ENCODE measurements at regions not wholly inside any gene's neighbourhood (a gene's known extent, or its start where the extent isn't known, plus 50 kb on each side); places are given as distances from the start of the nearest gene placed in this dataset.
"Not testable (repeated sequence)": the region's sequence is repeated elsewhere in the genome, so short reads cannot be mapped to it uniquely, and the experiment has no call there.

- Histone ChIP-seq H3K27ac (no peak overlapping the region), H3K36me3 (no peaks in the 10 kb centered on the region), H3K4me3 (no peak overlapping the region), H3K4me1 (no peaks in the 10 kb centered on the region), H3K9me3 (peaks cover 0 to 4% (median 0%) of the 10 kb centered on the region in 8 donors), H3K27me3 (replicated peaks in 1 of 7) (no peaks in the 10 kb centered on the region)
- no peak for DNase-seq
- intact Hi-C loops (cut with DNase I; ENCODE audit: low total_unique reads) = no loop called here
- TF ChIP-seq, protein P1, sequence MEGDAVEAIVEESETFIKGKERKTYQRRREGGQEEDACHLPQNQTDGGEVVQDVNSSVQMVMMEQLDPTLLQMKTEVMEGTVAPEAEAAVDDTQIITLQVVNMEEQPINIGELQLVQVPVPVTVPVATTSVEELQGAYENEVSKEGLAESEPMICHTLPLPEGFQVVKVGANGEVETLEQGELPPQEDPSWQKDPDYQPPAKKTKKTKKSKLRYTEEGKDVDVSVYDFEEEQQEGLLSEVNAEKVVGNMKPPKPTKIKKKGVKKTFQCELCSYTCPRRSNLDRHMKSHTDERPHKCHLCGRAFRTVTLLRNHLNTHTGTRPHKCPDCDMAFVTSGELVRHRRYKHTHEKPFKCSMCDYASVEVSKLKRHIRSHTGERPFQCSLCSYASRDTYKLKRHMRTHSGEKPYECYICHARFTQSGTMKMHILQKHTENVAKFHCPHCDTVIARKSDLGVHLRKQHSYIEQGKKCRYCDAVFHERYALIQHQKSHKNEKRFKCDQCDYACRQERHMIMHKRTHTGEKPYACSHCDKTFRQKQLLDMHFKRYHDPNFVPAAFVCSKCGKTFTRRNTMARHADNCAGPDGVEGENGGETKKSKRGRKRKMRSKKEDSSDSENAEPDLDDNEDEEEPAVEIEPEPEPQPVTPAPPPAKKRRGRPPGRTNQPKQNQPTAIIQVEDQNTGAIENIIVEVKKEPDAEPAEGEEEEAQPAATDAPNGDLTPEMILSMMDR (IDR thresholded peaks at IDR 0.05 in 8 of 11, conservative IDR thresholded peaks at IDR 0.05 in 3 of 11) = no peak
- no peak for TF ChIP-seq POLR2AphosphoS5 (IDR thresholded peaks at IDR 0.05)
- TF ChIP-seq POLR2A (IDR thresholded peaks at IDR 0.05) = no peak
- 82 to 89% (median 87%) methylated on average over 3 of the region's 3 CpGs for WGBS, 5 donors
Observed at GRCh38 chr10:53162856-53163255, 390.3 kb upstream of the MBL2 start.

DNA sequence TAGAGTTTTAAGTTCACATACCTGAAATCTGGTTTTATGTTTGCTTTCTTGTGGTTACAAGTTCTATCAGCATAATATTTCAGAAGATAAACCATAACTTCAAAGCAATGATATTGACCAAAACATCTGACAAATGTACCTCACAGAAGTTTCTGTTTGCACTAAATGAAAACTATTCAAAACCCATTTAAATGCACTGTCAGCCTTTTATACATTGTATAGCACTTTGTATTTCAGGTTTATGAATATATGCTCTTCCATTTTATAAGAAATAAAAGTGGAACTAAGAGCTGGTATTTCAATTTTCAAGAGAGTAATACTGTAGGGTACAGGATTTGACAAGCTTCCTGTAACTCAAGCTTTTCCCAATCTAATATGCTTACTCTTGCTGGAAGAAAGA, 388.6 kb upstream of the MBL2 start:
- intact Hi-C loops (cut with DNase I; ENCODE audit: low total_unique reads) = no loop called here
- no peaks in the 10 kb centered on the region for H3K27me3 ChIP-seq (replicated peaks in 1 of 7)
- H3K27ac ChIP-seq = no peak overlapping the region
- no peaks in the 10 kb centered on the region for H3K36me3 ChIP-seq
- H3K4me3 ChIP-seq = no peak overlapping the region
- TF ChIP-seq POLR2A (IDR thresholded peaks at IDR 0.05) (no peak), POLR2AphosphoS5 (IDR thresholded peaks at IDR 0.05) (no peak)
- TF ChIP-seq, protein P1 (IDR thresholded peaks at IDR 0.05 in 8 of 11, conservative IDR thresholded peaks at IDR 0.05 in 3 of 11) = no peak
- H3K4me1 ChIP-seq = no peaks in the 10 kb centered on the region
- DNase-seq = no peak
- H3K9me3 ChIP-seq = peaks cover 0 to 11% (median 0%) of the 10 kb centered on the region in 8 donors

DNA sequence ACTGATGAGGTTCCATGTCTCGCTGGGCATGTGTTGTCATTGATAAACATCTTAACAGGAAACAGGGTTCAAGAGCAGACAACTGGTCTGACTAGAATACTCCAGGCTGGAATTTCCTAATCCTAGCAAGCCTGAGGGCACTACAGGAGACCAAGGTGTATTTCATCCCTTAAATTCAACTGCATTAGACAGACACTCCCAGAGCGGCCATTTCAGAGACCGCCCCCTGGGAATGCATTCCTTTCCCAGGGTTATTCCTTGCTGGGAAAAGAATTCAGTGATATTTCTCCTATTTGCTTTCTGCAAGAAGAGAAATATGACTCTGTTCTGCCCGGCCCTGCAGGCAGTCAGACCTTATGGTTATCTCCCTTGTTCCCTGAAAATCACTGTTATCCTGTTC, 383.1 kb upstream of the MBL2 start:
- intact Hi-C loops (cut with DNase I; ENCODE audit: low total_unique reads); H3K27me3 ChIP-seq (replicated peaks in 1 of 7); H3K4me1 ChIP-seq; DNase-seq; H3K36me3 ChIP-seq; H3K4me3 ChIP-seq; H3K27ac ChIP-seq: not testable (repeated sequence)
- peaks cover 0 to 27% (median 5%) of the 10 kb centered on the region in 8 donors for H3K9me3 ChIP-seq
- WGBS, 5 donors = 57 to 88% (median 61%) methylated on average over 4 of the region's 4 CpGs

- no peak overlapping the region for H3K27ac ChIP-seq
- 77 to 95% (median 90%) methylated on average over 1 of the region's 1 CpG for WGBS, 5 donors
Observed at GRCh38 chr10:53153831-53154230, 381.2 kb upstream of the MBL2 start.

More at GRCh38 chr10:53153831-53154230, 381.2 kb upstream of the MBL2 start:
- DNase-seq = no peak
- intact Hi-C loops (cut with DNase I; ENCODE audit: low total_unique reads) = no loop called here
- no peaks in the 10 kb centered on the region for H3K27me3 ChIP-seq (replicated peaks in 1 of 7)
- no peaks in the 10 kb centered on the region for H3K4me1 ChIP-seq
- TF ChIP-seq POLR2A (IDR thresholded peaks at IDR 0.05) (no peak), POLR2AphosphoS5 (IDR thresholded peaks at IDR 0.05) (no peak)
- TF ChIP-seq, protein P1 (IDR thresholded peaks at IDR 0.05 in 8 of 11, conservative IDR thresholded peaks at IDR 0.05 in 3 of 11) = no peak
- peaks cover 0 to 27% (median 5%) of the 10 kb centered on the region in 8 donors for H3K9me3 ChIP-seq
- no peaks in the 10 kb centered on the region for H3K36me3 ChIP-seq
- no peak overlapping the region for H3K4me3 ChIP-seq
